GM18909 (cell line): ENCODE measurements at regions not wholly inside any gene's neighbourhood (a gene's known extent, or its start where the extent isn't known, plus 50 kb on each side); places are given as distances from the start of the nearest gene placed in this dataset.

Source experiments
- ATAC-seq: cut with Tn5 transposase; IDR thresholded peaks from one replicate; pipeline ENCODE4 v1.9.1; 2021; ENCODE audit warnings: mild to moderate bottlenecking; ENCODE audit not compliant: unreplicated experiment, poor library complexity

DNA sequence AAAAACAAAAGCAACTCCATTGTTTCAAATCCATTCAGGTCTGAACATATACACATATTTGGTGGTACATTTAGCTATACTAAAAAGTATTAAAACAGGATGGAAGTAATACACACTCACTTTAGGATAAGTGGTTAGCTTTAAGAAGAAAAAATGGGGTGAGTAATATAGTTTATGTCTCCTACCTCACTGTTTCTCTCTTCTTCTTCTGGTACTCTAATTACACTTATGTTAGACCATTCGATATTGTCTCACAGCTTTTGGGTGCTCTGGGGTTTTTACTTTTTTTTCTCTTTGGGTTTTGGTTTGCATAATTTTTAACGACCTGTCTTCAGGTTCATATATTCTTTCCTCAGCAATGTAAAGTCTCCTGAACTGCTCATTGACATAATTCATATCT is 75.4 kb upstream of the AKAP13 start:
- ATAC-seq = no peak

DNA sequence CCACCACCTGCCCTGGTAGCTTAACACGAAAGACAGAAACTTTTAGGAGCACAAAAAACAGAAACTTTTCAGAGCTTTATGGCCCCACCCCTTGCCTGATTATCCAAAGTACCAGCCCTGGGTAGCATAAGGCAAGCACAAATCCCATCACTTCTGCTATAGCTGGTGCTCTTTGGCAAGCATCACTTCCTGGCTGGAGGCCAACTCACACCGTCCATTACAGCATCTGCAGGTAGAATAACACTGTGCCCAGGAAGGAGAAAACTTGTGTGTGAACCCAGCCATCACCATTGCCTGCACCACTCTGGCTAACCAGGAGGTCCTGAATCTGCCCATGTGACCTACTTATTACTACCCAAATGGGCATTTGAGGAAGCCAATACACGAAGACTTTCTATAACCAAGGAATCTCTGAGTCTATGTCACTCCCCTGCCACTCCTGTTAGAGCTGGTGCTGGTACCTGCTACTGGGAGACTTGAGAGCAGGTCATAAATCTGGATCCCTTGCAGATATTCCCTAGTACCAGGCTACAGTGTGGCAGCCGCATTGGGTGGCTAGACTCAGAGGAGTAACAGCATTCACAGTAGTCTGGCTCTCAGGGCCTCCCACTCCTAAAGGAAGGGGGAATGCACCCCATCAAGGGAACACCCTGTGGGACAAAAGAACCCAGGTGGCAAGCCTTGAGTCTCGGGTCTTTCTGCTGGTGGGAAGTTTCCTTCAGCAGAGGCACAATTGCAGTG is 73.3 kb upstream of the AKAP13 start:
- ATAC-seq = no peak

DNA sequence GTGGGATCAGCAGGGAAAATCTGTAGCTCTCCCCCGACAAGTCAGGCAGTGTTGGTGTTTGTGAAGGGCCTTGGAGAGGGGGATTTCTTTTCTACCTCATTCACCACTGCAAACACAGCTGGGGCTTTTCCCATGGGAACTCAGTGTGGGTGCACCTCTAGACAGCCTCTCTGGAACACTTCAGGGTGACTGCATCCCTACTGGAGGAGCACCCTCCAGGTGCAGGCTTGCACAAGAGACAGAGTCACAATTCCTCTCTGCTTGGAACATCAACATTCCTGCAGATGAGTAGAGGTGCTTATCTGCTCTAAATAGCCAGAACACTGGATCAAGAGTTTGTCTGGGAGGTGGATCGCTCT is 72.7 kb upstream of the AKAP13 start:
- no peak for ATAC-seq

DNA sequence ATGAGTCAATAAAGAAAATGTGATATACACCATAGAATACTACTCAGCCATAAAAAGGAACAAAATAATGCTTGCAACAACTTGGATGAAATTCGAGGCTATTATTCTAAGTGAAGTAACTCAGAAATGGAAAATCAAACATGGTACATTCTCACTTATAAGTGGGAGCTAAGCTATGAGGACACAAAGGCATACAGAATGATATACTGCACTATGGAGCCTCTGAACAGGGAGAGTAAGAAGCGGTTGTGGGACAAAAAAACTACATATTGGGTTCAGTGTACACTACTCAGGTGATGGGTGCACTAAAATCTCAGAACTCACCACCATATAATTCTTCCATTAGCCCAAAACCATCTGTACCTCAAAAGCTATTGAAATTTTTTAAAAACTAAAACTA is 68.8 kb upstream of the AKAP13 start:
- no peak for ATAC-seq

DNA sequence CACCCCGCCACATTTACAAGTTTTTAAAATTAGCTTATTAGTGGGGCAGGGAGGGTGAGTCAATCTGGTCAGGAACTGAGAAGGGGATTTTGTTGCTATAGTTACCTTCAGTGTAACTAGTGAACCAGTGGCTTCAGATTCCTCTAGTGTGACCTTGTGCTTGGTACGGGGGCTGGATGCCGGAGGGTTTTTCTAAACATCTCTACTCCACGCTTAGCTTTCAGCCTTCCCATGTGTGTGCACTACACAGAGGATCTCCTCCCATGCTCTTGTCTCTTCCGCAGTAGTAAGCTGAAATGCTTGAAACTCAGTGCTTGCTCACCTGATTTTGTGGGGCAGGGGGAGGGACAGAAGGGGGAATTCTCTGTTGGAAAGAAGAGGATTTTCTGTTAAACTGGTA is 67.9 kb upstream of the AKAP13 start:
- peak; percentile 95 for ATAC-seq

DNA sequence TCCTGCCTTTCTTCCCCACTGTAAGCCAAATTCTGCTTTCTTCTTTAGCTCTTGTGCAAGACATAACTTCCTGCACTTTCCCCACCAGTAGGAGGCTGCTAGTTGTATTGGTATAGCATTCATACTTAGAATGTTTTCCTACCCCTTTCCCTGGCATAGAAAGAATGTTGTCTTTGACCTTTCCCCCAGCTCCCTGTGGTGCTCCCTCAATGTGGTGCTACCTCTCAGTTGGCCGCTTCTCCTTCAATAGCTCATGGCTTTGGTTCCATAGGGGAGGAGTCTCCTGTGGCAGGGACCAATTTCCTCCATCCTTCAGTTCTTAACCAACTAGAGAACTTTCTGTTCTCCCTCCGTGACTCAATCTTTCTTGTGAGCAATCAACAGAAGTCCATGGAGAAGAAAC is 67.5 kb upstream of the AKAP13 start:
- ATAC-seq = peak; percentile 18

DNA sequence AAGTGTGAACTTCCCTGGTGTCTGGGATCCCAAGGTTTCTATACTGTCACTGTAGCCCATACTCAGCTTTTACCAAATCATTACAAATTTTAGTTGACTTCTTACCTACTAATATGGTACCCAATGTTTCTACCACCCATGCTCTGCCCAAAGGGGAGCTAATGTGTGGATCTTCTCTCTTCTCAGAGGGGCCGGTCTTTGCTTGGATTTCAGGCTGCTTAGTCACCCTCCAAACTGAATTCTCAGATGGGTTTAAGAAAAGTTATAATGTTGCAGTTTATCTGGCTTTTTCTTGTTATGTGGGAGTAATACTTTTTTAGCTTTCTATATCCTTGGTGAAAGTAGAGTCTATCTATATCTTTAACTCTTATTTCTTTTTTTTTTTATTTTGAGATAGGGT is 67.1 kb upstream of the AKAP13 start:
- ATAC-seq = no peak

DNA sequence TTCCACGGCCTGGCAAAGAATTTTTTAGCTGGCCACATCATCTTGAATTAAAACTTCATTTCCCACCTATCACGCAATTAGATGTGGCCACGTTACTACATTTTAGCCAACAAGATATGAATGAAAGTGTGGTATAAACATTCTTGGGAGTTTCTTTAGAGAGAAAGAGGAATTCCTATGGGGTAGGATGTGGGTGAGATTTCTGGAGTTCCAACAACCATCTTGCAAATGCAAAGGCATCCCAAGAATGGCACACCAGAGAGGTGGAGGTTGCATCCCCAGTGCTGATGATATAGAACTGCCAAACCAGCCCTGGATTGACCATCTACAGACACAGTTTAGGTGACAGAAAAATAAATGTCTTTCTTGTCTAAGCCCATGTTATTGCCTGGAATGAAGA is 66.3 kb upstream of the AKAP13 start:
- ATAC-seq = no peak

DNA sequence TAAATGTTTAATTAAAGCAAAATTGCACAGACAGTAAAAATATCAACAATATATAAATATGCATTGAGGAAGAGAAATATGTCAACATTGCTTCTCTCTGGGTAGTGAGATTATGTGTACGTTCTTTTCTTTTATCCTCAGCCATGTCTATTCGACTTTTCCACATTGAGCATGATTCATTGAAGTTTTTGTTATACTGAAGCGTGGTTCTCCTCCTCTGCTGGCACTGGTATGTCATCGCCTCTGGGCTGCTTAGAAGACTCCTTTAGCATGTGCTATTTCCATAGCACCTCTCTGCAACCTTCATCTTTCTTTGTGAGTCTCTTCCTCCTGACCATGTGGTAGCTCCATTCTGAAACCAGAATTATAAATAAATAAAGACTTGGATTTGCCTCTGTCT is 65.8 kb upstream of the AKAP13 start:
- no peak for ATAC-seq

DNA sequence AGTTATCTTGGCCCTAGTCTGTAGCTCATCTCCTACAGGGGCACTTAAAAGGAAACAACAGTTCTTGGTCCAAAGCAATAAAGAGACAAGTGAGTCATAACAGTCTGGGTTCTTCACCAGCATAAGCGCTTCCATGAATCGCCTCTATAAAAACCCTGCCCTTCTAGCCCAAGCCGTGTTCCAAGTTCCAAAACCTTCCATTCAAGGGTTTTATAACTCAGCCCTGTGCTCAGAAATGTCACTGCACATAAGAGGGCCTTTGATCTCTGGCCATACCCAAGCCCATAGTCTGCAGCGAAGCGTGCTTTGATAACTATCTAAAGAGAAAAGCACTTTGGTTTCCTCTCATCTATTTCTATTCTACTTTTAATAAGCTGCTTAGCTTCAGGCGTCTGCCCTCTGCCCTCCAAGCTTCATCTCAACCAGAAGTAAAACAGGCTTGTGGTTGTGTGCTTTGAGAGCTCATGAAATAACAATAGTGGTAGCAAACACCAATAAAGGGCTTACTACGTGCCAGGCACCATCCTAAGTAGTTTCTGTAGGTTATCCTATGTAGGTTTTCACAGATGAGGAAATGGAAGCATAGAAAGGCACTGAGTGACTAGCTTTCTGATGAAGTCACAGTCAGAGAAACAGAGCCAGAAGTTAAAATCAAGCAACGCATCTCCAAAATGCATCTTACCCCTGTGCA is 64.0 kb upstream of the AKAP13 start:
- ATAC-seq = no peak

DNA sequence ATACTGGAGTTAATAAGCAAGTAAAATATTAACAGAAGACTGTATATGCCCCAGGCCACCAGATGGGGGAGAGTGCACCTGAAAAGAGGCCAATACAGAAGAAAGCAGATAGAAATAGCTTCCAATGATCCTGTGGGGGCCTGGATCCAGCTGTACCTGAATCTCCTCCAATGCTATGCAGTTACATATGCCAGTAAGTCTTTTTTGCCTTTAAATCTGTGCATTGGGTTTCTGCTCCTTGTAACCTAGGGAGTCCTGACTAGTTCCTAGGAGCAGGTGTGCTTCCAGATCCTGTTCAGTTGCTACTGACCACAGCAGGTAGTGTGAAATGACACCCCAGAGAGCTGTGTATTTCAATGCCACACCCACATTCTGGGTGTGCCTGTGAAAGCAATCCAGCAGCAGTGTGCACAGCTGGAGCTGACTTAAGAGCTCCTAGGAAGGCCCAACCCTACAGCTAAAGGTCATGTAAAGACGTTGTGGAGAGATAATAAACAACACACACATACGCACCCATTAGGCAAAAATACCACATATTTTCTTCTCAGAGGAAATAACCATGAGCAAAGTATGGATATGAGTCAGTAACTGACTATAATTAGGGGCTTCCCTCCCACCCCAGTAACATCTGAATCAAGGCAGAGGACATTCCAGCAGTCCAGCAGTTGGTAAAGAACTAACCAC is 62.2 kb upstream of the AKAP13 start:
- ATAC-seq = peak; percentile 85

DNA sequence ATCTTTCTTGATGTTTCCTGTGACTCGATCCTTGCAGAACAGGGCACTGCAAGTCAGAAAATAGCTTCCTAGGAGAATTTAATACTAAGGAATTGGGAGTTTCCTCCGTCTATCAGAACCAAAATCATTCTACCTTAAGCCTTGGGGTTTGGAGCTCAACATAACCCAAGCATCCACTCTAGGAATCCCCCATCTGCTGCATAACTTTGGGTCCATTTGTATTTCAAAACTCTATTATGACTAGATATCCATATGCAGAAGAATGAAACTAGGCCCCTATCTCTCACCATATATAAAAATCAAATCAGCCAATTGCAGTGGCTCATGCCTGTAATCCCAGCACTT is 61.7 kb upstream of the AKAP13 start:
- ATAC-seq = peak; percentile 32

DNA sequence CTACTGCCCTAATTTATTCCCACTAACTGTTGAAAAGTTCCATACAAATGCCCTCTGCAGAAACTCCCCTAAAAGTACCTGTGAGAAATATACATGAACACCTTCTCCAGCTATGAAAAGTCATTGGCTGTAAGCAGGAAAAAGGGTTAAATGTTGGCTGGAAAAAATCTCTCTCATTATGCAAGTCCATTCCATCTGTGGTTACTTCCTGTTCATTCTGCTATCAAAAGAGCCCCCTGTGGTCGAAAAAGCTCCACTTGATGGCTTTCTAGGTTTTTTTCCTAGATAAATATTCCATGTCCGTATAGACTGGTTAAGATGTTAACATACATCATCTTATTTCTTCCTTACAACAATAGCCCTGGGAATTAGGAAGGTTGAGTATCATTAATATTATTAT is 56.2 kb upstream of the AKAP13 start:
- no peak for ATAC-seq

DNA sequence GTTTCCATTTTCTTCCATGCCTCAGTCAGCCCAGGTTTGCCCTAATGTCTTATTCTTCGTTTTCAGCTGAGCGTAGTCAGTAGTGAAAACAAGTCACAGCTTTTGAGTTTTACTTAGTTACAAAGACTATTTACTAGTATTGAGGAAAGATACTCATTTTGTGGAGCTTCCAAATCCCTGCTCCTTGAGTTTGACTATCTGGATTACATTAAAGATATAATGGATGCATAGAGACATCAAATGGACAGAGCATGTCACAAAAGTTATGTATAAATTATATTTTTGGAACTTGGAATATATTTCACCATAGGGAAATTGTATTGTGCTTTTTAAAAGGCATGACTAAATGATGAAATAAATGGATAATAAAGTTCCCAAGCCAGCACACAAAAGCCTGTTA is 54.6 kb upstream of the AKAP13 start:
- no peak for ATAC-seq

DNA sequence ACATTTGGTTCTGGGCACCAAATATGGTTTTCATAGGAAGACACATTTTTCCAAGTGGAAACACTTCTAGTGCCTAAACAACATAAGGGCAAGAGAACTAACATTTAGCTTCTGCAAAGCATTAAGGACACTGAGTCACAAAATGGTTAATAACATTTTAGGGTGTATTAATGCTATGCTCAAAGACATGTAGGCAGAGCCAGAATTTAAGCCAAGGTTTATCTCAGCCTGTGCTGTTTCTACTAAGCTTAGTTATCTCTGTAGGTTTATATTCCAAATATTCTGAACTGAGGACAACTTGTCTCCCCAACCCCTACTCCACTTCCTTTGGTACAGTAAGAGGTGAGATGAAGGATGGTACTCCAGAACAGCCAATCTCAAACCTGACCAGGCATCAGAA is 54.1 kb upstream of the AKAP13 start:
- ATAC-seq = no peak

DNA sequence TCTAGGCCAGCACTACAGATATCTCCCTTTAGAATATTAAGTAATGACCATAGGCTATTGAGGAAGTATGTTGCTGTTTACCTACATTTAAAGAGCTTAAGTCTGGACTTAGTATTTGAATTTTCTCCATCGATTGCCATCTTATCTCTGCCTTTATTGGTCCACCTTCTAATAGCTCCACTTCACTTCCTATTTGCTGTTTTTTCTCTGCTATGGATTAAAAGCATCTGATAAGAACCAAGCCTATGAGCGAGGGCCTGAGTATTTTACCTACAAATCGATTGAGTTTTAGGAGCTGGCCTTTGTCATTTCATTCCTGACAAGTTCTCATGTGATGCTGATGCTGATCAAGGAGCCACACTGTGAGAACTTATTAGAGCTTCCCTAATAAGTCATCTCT is 52.6 kb upstream of the AKAP13 start:
- ATAC-seq = no peak

DNA sequence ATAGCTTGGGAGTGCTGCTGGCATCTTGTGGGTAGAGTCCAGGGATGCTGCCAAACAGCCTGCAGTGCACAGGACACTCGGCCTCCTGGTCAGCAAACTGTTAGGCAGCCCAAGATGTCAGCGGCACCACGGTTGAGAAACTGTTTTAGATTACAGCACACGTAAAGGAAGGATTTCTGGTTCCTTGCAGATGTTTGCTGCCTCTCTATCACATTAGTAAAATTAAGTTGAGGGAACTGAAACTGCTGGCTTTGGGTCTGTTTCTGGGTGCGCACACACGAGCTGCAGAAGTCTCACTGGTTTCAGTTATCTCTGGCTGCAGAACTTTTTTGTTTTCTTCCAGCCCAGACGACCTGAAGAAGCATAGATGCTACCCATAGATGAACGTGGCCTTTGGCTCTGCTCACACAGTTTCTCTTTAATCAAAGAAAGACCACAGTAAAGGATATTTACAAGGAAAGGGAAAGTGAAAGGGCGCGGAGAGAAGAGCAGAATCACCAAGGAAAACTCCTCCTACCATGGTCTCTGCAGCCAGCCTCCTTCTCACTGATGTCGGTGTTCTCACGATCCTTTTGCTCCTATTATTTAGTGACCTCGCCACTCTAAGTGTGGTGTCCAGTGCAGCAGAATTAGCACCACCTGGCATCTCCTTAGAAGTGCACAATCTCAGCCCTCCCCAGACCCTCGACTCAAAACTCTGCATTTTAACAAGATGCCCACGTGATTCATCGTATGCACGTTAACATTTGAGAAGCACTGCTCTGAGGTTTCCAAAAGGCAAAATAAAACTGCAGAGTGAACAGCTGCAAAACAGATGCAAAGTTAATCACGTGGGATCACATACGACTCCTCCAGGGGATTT is 50.6 kb upstream of the AKAP13 start:
- ATAC-seq = peak; percentile 63
